Breast epithelium (tissue), 3 donors: ENCODE measurements at regions not wholly inside any gene's neighbourhood (a gene's known extent, or its start where the extent isn't known, plus 50 kb on each side); places are given as distances from the start of the nearest gene placed in this dataset.

Source experiments
- CTCF ChIP-seq, 3 donors: fragments of 450-650 bp; IDR thresholded peaks; one replicate each; pipeline ENCODE4 v1.5.1; 2016 to 2017; ENCODE audit warnings: antibody characterized with exemption in 3 of 3, mild to moderate bottlenecking in 3 of 3, moderate library complexity in 3 of 3
- POLR2AphosphoS5 ChIP-seq, 3 donors: sonication (generic); formaldehyde crosslinking; IDR thresholded peaks; one replicate each; pipeline ENCODE4 v1.6.1; 2017; ENCODE audit warnings: antibody characterized with exemption in 3 of 3

GRCh38 chr10:123375738-123376137 lies 221.5 kb downstream of the BUB3 start:
- TF ChIP-seq POLR2AphosphoS5 (IDR thresholded peaks at IDR 0.05) (no peak), CTCF (IDR thresholded peaks at IDR 0.05) (no peak)
